HepG2 (cell line): ENCODE measurements at regions not wholly inside any gene's neighbourhood (a gene's known extent, or its start where the extent isn't known, plus 50 kb on each side); places are given as distances from the start of the nearest gene placed in this dataset.

Experiments used
- ATF6 ChIP-seq: sonication (generic); formaldehyde crosslinking; conservative IDR thresholded peaks from 2 replicates; pipeline ENCODE4 v1.4.0; 2020; ENCODE audit warnings: missing genetic modification reagents
- ETV6 ChIP-seq: sonication (generic); formaldehyde crosslinking; conservative IDR thresholded peaks from 2 replicates; pipeline ENCODE4 v1.4.0; 2020; ENCODE audit warnings: missing genetic modification reagents
- HCFC1 ChIP-seq: fragments of 150-350 bp; IDR thresholded peaks from 2 replicates; pipeline ENCODE4 v1.6.1; 2014; ENCODE audit warnings: low read depth, low read length
- ZBTB43 ChIP-seq: sonication (generic); formaldehyde crosslinking; conservative IDR thresholded peaks from 2 replicates; pipeline ENCODE4 v1.4.0; 2020; ENCODE audit warnings: missing genetic modification reagents
- ZNF407 ChIP-seq: sonication (generic); formaldehyde crosslinking; IDR thresholded peaks from one replicate; pipeline ENCODE4 v1.5.1; 2020; ENCODE audit warnings: mild to moderate bottlenecking, missing genetic modification reagents; ENCODE audit errors: not compliant biosample characterization
- ZNF773 ChIP-seq: sonication (generic); formaldehyde crosslinking; IDR thresholded peaks from 2 replicates; pipeline ENCODE4 v1.4.0; 2020; ENCODE audit warnings: missing genetic modification reagents, borderline replicate concordance
- ZNF883 ChIP-seq: sonication (generic); formaldehyde crosslinking; IDR thresholded peaks from 2 replicates; pipeline ENCODE4 v1.5.1; 2020; ENCODE audit warnings: mild to moderate bottlenecking, missing genetic modification reagents; ENCODE audit errors: not compliant biosample characterization

GRCh38 chr3:106628407-106628806 lies 748.8 kb upstream of the CCDC54 start (continued):
- TF ChIP-seq ZNF407 (CRISPR knock-in tag) (no peak), HCFC1 (no peak), ETV6 (CRISPR knock-in tag) (no peak), ZBTB43 (CRISPR knock-in tag) (no peak), ZNF883 (CRISPR knock-in tag) (no peak), ATF6 (CRISPR knock-in tag) (no peak), ZNF773 (CRISPR knock-in tag) (no peak)
